Gastrocnemius medialis (tissue), 4 donors: ENCODE measurements at regions not wholly inside any gene's neighbourhood (a gene's known extent, or its start where the extent isn't known, plus 50 kb on each side); places are given as distances from the start of the nearest gene placed in this dataset.

ENCODE experiments used
- POLR2A ChIP-seq, 2 donors: fragments of 450-650 bp; IDR thresholded peaks; one replicate each; pipeline ENCODE4 v1.6.1; 2017; ENCODE audit warnings: antibody characterized with exemption in 2 of 2, mild to moderate bottlenecking in 2 of 2, moderate library complexity in 2 of 2
- TF ChIP-seq, protein P1 (sequence below), 5 experiments: fragments of 450-650 bp in 3 of 5; fragments of 200-600 bp in 2 of 5; sonication (generic) in 2 of 5; IDR thresholded peaks in 4 of 5; conservative IDR thresholded peaks in 1 of 5; 1 replicate in 4 of 5; 2 replicates in 1 of 5; pipeline ENCODE4 v1.5.1; 2016 to 2019; ENCODE audit warnings: antibody characterized with exemption in 5 of 5, mild to moderate bottlenecking in 3 of 5, moderate library complexity in 3 of 5

- TF ChIP-seq, protein P1, sequence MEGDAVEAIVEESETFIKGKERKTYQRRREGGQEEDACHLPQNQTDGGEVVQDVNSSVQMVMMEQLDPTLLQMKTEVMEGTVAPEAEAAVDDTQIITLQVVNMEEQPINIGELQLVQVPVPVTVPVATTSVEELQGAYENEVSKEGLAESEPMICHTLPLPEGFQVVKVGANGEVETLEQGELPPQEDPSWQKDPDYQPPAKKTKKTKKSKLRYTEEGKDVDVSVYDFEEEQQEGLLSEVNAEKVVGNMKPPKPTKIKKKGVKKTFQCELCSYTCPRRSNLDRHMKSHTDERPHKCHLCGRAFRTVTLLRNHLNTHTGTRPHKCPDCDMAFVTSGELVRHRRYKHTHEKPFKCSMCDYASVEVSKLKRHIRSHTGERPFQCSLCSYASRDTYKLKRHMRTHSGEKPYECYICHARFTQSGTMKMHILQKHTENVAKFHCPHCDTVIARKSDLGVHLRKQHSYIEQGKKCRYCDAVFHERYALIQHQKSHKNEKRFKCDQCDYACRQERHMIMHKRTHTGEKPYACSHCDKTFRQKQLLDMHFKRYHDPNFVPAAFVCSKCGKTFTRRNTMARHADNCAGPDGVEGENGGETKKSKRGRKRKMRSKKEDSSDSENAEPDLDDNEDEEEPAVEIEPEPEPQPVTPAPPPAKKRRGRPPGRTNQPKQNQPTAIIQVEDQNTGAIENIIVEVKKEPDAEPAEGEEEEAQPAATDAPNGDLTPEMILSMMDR (IDR thresholded peaks at IDR 0.05 in 4 of 5, conservative IDR thresholded peaks at IDR 0.05 in 1 of 5), result no peak
- TF ChIP-seq POLR2A (IDR thresholded peaks at IDR 0.05), result no peak
Observed at GRCh38 chrX:84907324-84907968, 96.2 kb upstream of the APOOL start.
